Muscle of leg (tissue), 3 donors: ENCODE measurements at regions not wholly inside any gene's neighbourhood (a gene's known extent, or its start where the extent isn't known, plus 50 kb on each side); places are given as distances from the start of the nearest gene placed in this dataset.

ENCODE experiments used
- DNase-seq: peaks from one replicate; pipeline ENCODE4 v3.0.0; 2013
- H3K27ac ChIP-seq: one replicate; pipeline ENCODE4 v1.5.1; 2013; ENCODE audit warnings: mild to moderate bottlenecking, low read length, control low read depth
- H3K27me3 ChIP-seq: one replicate; pipeline ENCODE4 v1.6.1; 2013; ENCODE audit warnings: low read length; ENCODE audit not compliant: control insufficient read depth, insufficient read depth
- H3K36me3 ChIP-seq: one replicate; pipeline ENCODE4 v1.6.1; 2013; ENCODE audit warnings: low read length; ENCODE audit not compliant: control insufficient read depth, insufficient read depth
- H3K4me1 ChIP-seq: one replicate; pipeline ENCODE4 v1.6.1; 2013; ENCODE audit warnings: low read length; ENCODE audit not compliant: control insufficient read depth, insufficient read depth
- H3K4me3 ChIP-seq: one replicate; pipeline ENCODE4 v1.5.1; 2013; ENCODE audit warnings: low read length, control low read depth
- H3K9me3 ChIP-seq: replicated peaks from 2 replicates; pipeline ENCODE4 v1.6.1; 2013; ENCODE audit warnings: low read depth, low read length; ENCODE audit not compliant: control insufficient read depth
- WGBS: methylation state at CpG from one replicate; pipeline ENCODE4 v1.1.5; 2013; ENCODE audit warnings: missing lambda C conversion rate; ENCODE audit not compliant: insufficient coverage; 5-methylcytosine and 5-hydroxymethylcytosine counted together

- Histone ChIP-seq H3K27ac (no peak overlapping the region), H3K27me3 (no peaks in the 10 kb centered on the region), H3K9me3 (no peaks in the 10 kb centered on the region), H3K36me3 (no peaks in the 10 kb centered on the region), H3K4me1 (peaks cover 6% of the 10 kb centered on the region), H3K4me3 (no peak overlapping the region)
- DNase-seq: no peak
- 100% methylated on average over 1 of the region's 4 CpGs for WGBS
Measured at GRCh38 chr3:28674212-28674611, 325.6 kb upstream of the AZI2 start.

DNA sequence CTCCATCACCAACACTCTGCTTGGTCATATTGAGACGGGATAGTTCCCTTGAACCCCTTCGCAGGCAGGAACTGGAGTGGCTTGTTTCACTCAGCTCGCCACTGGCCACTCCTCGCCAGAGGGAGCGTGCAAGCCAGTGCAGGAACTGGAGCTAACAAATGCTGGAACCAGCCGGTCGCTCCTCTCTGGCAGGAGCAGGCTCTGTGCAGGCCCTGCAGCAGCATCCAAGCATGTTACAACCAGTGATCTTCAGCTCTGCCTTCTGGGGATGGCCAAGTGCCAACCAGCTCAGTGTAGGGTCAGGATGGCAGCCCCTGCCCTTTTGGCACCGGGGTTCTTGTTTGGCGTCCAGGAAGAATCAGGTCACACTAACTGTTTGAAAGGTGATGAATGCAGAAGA lies 329.0 kb upstream of the AZI2 start:
- no peaks in the 10 kb centered on the region for H3K36me3 ChIP-seq
- no peaks in the 10 kb centered on the region for H3K9me3 ChIP-seq
- peaks cover 6% of the 10 kb centered on the region for H3K4me1 ChIP-seq
- 79% methylated on average over 9 of the region's 9 CpGs for WGBS
- H3K27me3 ChIP-seq: no peaks in the 10 kb centered on the region
- DNase-seq: no peak
- no peak overlapping the region for H3K4me3 ChIP-seq
- no peak overlapping the region for H3K27ac ChIP-seq

- Histone ChIP-seq H3K4me3 (no peak overlapping the region), H3K9me3 (no peaks in the 10 kb centered on the region), H3K4me1 (peaks cover 6% of the 10 kb centered on the region), H3K36me3 (no peaks in the 10 kb centered on the region), H3K27ac (no peak overlapping the region), H3K27me3 (no peaks in the 10 kb centered on the region)
- peak; percentile 23 for DNase-seq
- WGBS: 63% methylated on average over 5 of the region's 8 CpGs
Measured at GRCh38 chr3:28678086-28678485, 329.5 kb upstream of the AZI2 start.

DNA sequence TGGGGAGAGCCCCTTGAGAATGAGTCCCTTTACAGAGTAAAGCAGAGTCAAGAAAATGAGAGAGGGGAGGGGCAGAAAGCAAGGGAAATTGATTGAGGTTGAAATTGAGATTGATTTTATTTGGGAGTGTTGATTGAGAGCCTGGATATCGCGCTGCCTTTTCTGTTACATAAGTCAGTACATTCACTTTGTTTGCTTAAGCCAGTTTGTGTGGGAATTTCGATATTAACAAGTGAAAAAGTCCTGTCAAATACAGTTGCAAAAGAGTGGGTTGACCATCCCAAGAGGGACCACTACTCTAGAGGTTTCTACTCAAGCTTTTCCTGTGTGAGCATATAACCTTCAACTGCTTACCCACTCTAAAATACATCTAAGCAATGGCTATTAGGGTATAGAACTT lies 331.4 kb upstream of the AZI2 start:
- DNase-seq: no peak
- H3K36me3 ChIP-seq: no peaks in the 10 kb centered on the region
- no peak overlapping the region for H3K4me3 ChIP-seq
- no peaks in the 10 kb centered on the region for H3K27me3 ChIP-seq
- H3K9me3 ChIP-seq: no peaks in the 10 kb centered on the region
- H3K27ac ChIP-seq: no peak overlapping the region
- H3K4me1 ChIP-seq: peaks cover 6% of the 10 kb centered on the region
- WGBS: no CpG with 5 or more reads among the region's 3 CpGs

- DNase-seq: peak; percentile 54
- Histone ChIP-seq H3K4me3 (no peak overlapping the region), H3K36me3 (no peaks in the 10 kb centered on the region), H3K27me3 (no peaks in the 10 kb centered on the region), H3K27ac (no peak overlapping the region), H3K9me3 (no peaks in the 10 kb centered on the region), H3K4me1 (peaks cover 6% of the 10 kb centered on the region)
- no CpG with 5 or more reads among the region's 1 CpG for WGBS
Measured at GRCh38 chr3:28682121-28682520, 333.5 kb upstream of the AZI2 start.

GRCh38 chr3:28690176-28690575 lies 341.6 kb upstream of the AZI2 start:
- Histone ChIP-seq H3K9me3 (no peaks in the 10 kb centered on the region), H3K36me3 (no peaks in the 10 kb centered on the region), H3K4me3 (no peak overlapping the region), H3K27ac (no peak overlapping the region), H3K4me1 (no peaks in the 10 kb centered on the region), H3K27me3 (no peaks in the 10 kb centered on the region)
- no CpG with 5 or more reads among the region's 2 CpGs for WGBS
- no peak for DNase-seq

DNA sequence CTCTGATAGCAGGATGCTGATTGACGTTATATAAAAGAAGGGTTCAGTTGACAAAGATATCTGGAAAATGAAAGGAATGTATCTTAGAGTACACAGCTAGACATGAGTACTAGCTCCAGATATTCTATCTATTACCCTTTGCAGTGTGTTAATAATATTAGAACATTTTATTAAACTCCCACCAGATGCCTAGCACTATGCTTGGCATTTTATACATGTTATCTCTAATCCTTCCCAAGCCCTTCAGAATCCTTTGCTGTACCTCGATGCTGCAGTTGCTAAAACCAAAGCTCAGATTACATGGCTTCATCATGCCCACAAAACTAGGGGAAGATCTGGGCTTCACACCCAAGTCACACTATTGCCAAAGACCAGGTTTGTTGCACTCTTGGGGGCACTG lies 350.1 kb upstream of the AZI2 start:
- H3K36me3 ChIP-seq: no peaks in the 10 kb centered on the region
- no peak overlapping the region for H3K27ac ChIP-seq
- H3K4me3 ChIP-seq: no peak overlapping the region
- no peak for DNase-seq
- WGBS: no CpG with 5 or more reads among the region's 2 CpGs
- H3K4me1 ChIP-seq: peaks cover 3% of the 10 kb centered on the region
- H3K9me3 ChIP-seq: no peaks in the 10 kb centered on the region
- H3K27me3 ChIP-seq: no peaks in the 10 kb centered on the region

DNA sequence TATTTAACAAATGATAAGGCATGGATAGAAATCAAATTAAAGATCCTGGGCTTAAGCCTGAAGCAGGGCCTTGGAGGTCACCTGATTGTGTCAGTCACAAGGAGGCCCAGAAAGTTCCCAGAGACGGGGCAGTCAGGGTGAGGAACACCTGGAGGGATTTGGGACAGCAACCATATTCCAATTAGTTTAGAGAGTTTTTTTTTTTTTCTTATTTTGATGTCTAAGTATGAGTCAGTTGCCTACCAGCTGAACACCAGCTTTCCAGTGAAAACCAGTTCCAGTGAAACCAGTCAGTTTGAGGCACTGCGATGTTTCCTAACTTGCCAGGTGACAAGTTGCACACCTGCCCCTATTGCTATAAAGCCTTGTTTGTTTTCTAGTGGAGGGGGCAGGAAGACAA lies 350.7 kb upstream of the AZI2 start:
- Histone ChIP-seq H3K27me3 (no peaks in the 10 kb centered on the region), H3K4me3 (no peak overlapping the region), H3K27ac (no peak overlapping the region), H3K4me1 (peaks cover 3% of the 10 kb centered on the region), H3K36me3 (no peaks in the 10 kb centered on the region), H3K9me3 (no peaks in the 10 kb centered on the region)
- DNase-seq: no peak
- 50% methylated on average over 1 of the region's 2 CpGs for WGBS

- Histone ChIP-seq H3K4me3 (no peak overlapping the region), H3K36me3 (no peaks in the 10 kb centered on the region), H3K9me3 (no peaks in the 10 kb centered on the region), H3K27me3 (no peaks in the 10 kb centered on the region), H3K4me1 (peaks cover 3% of the 10 kb centered on the region), H3K27ac (no peak overlapping the region)
- 69% methylated on average over 4 of the region's 5 CpGs for WGBS
- DNase-seq: no peak
Measured at GRCh38 chr3:28700728-28701127, 352.1 kb upstream of the AZI2 start.

DNA sequence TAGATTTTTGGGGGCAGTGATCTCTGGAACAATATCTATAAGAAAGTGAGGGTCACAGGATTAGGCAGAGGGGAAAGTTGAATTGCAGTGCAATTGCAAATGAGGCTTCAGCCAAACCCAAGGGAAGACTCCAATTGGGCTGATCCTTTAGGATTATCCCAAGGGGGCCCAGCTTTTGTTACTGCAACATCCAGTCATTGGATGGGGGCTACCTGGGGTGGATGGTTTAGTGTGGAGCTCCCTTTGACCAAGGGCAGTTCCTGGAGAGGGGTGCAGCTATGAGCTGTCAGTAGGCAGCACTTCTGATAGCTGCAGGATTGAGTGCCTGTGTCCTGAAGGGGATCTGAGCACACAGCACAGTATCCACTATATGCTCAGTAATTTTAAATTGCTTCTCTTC lies 355.2 kb upstream of the AZI2 start:
- Histone ChIP-seq H3K27me3 (no peaks in the 10 kb centered on the region), H3K27ac (no peak overlapping the region), H3K36me3 (no peaks in the 10 kb centered on the region), H3K4me1 (peaks cover 1% of the 10 kb centered on the region), H3K4me3 (no peak overlapping the region), H3K9me3 (no peaks in the 10 kb centered on the region)
- no peak for DNase-seq

GRCh38 chr3:28711293-28711692 lies 362.7 kb upstream of the AZI2 start:
- H3K36me3 ChIP-seq: no peaks in the 10 kb centered on the region
- no CpG with 5 or more reads among the region's 2 CpGs for WGBS
- no peak for DNase-seq

More at GRCh38 chr3:28711293-28711692, 362.7 kb upstream of the AZI2 start:
- Histone ChIP-seq H3K4me3 (no peak overlapping the region), H3K27ac (no peak overlapping the region), H3K27me3 (no peaks in the 10 kb centered on the region), H3K4me1 (no peaks in the 10 kb centered on the region), H3K9me3 (no peaks in the 10 kb centered on the region)
